HG03064 (cell line): ENCODE measurements at regions not wholly inside any gene's neighbourhood (a gene's known extent, or its start where the extent isn't known, plus 50 kb on each side); places are given as distances from the start of the nearest gene placed in this dataset.
"Not testable (repeated sequence)": the region's sequence is repeated elsewhere in the genome, so short reads cannot be mapped to it uniquely, and the experiment has no call there.

Experiments used
- ATAC-seq: cut with Tn5 transposase; IDR thresholded peaks from one replicate; pipeline ENCODE4 v1.9.1; 2021; ENCODE audit warnings: low read depth; ENCODE audit not compliant: unreplicated experiment

GRCh38 chr1:189681252-189681919 lies 796.3 kb downstream of the BRINP3 start:
- no peak for ATAC-seq

- no peak for ATAC-seq
These were observed 795.1 kb downstream of the BRINP3 start for GRCh38 chr1:189682591-189682990.

GRCh38 chr1:189686288-189686687 lies 791.4 kb downstream of the BRINP3 start:
- ATAC-seq: no peak

- no peak for ATAC-seq
These were observed 784.5 kb downstream of the BRINP3 start for GRCh38 chr1:189693140-189693539.

GRCh38 chr1:189696297-189696696 lies 781.4 kb downstream of the BRINP3 start:
- no peak for ATAC-seq

GRCh38 chr1:189697113-189697512 lies 780.6 kb downstream of the BRINP3 start:
- no peak for ATAC-seq

GRCh38 chr1:189701606-189702005 lies 776.1 kb downstream of the BRINP3 start:
- ATAC-seq: no peak

GRCh38 chr1:189706594-189706993 lies 771.1 kb downstream of the BRINP3 start:
- no peak for ATAC-seq

GRCh38 chr1:189708674-189709073 lies 769.0 kb downstream of the BRINP3 start:
- no peak for ATAC-seq

GRCh38 chr1:189718147-189718795 lies 759.4 kb downstream of the BRINP3 start:
- not testable (repeated sequence) for ATAC-seq

- ATAC-seq: no peak
These were observed 750.9 kb downstream of the BRINP3 start for GRCh38 chr1:189726806-189727205.

- no peak for ATAC-seq
These were observed 726.4 kb downstream of the BRINP3 start for GRCh38 chr1:189751311-189751710.

- no peak for ATAC-seq
These were observed 725.1 kb downstream of the BRINP3 start for GRCh38 chr1:189752461-189752995.

GRCh38 chr1:189755100-189755499 lies 722.6 kb downstream of the BRINP3 start:
- ATAC-seq: not testable (repeated sequence)

GRCh38 chr1:189764391-189765320 lies 713.0 kb downstream of the BRINP3 start:
- no peak for ATAC-seq

GRCh38 chr1:189769448-189769847 lies 708.2 kb downstream of the BRINP3 start:
- no peak for ATAC-seq

- no peak for ATAC-seq
These were observed 702.9 kb downstream of the BRINP3 start for GRCh38 chr1:189774721-189775287.

GRCh38 chr1:189775343-189775742 lies 702.3 kb downstream of the BRINP3 start:
- ATAC-seq: no peak

- ATAC-seq: no peak
These were observed 698.6 kb downstream of the BRINP3 start for GRCh38 chr1:189779034-189779433.

GRCh38 chr1:189782295-189782694 lies 695.4 kb downstream of the BRINP3 start:
- ATAC-seq: no peak

- ATAC-seq: no peak
These were observed 694.2 kb downstream of the BRINP3 start for GRCh38 chr1:189783456-189783855.
